ENCODE measurements at regions not wholly inside any gene's neighbourhood (a gene's known extent, or its start where the extent isn't known, plus 50 kb on each side); places are given as distances from the start of the nearest gene placed in this dataset.

GRCh38 chr10:4527281-4527970, 298.6 kb upstream of the AKR1E2 start:
- no peak for DNase-seq (ENCODE audit: low read depth)

DNA sequence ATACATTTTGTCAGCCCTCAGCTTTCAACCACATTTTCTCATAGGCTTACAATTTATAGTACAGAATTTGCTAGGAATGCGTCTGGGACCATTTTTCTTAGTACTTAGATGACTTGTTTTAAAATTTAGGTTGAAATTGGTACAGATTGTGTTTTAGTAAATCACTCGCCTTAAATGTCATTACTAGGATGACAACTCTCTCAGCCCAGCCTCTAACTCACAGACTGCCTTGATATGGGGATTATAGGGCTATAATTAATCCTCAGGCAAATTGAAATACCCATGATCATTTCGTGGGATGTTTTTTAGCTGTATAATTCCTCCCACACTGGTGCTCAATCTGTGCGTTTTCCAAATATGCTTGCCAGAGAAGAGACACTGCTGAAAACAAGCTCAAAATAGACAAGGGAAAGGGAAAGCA, 299.7 kb upstream of the AKR1E2 start:
- DNase-seq (ENCODE audit: low read depth), result no peak

GRCh38 chr10:4525103-4525502, 300.9 kb upstream of the AKR1E2 start:
- DNase-seq (ENCODE audit: low read depth), result no peak

- no peak for DNase-seq (ENCODE audit: low read depth)
These were observed 303.6 kb upstream of the AKR1E2 start for GRCh38 chr10:4522296-4523000.

DNA sequence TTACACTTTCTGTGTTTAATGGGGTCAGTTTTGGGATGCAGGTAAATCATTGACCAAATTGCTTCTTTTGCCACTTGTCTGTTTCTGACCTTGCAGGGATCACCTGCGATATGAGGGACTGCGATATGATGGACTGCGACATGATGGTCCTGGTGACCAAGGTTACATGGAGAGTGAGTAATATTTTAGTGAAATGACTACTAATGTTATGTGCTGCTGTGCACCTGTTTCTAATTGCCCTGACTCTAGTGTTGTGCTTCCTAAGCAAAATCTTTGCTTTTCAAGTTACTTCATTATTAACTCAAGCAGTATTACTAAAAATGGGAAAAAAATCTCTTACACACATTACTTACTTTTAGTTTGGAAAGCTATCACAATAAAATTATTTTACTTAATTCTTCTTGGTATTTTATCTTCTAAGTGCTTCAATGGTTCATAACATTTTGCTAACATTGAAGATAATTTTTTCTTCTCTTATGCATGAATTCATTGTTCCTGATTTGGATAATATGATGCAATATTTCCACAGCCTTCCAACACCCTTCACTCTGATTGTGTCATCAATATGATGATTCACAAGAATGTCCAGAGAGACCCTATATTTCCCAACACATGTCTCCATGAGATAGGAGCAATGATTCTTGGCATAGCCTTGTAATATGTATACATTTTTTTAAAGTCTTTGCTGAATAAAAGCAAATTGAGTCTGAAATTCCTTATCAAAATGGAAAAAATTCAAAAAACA, 306.2 kb upstream of the AKR1E2 start:
- DNase-seq (ENCODE audit: low read depth), result no peak

- DNase-seq (ENCODE audit: low read depth), result no peak
These were observed 308.3 kb upstream of the AKR1E2 start for GRCh38 chr10:4517746-4518145.

DNA sequence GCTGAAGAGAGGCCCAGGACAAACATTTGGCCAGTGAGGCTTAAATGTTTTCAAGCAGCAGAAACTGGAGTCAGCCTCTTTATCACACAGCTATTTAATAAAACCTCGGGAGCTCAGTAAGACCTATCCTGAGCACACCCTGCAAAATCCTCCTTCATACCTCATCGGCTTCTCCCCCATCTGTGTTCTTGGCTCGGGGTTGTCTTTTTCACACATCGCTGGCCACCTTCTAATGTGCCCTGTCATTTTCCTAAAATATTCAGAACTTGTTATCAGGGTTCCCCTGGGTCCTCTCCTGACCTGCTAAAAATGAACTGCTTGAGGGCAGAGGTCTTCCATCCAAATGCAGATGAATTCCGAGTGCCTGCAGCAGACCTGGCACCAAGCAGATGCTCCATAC, 310.3 kb upstream of the AKR1E2 start:
- DNase-seq (ENCODE audit: low read depth), result no peak

DNA sequence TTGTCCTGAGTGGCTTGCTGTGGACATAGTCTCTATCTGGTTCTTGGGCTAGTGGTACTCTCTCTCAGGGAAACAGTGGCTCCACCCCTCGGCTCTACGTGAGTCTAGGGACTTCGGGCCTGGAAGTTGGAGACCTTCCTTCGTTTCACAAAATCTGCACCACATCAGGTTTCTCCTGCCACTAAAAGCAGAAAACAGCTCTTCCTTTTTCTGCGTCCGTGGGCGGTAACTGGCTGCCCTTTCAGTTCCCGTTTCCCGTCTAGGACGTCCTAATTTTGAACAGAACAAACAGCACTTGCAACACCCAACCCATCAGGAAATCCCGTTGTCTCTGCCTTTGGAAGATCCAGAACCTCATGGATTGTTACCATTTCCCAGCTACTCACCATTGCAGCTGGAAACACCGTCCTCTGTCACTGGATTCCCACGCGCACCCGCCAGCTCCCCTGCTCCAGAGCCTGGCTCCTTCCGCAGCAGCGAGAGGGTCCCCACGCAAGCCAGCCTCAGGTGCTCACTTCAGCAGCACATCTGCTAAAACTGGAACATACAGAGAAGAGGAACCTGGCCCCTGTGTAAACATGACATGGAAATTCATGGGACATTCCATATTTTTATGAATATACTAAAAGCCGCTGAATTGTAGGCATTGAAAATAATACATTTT, 311.4 kb upstream of the AKR1E2 start:
- no peak for DNase-seq (ENCODE audit: low read depth)

GRCh38 chr10:4512671-4513240, 313.3 kb upstream of the AKR1E2 start:
- DNase-seq (ENCODE audit: low read depth), result no peak

DNA sequence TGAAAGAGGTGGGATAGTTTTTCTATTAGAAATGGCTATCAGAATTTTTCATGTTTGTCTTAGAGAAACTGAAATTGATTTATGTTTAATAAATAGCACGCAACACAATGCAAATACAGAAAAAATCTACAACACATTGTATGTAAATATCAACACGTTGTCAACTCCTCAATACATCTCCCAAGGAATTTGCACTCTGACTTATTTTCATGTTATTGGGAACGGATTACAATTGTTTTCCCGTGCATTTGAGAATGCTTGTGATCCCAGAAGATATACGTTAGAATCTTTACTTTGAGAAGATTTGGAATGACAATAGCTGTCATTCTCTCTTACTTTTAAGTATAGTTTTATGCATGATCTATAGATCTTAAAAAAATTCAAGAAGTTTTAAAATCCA, 313.8 kb upstream of the AKR1E2 start:
- DNase-seq (ENCODE audit: low read depth), result no peak

GRCh38 chr10:4511509-4511908, 314.5 kb upstream of the AKR1E2 start:
- no peak for DNase-seq (ENCODE audit: low read depth)

GRCh38 chr10:4509405-4509804, 316.6 kb upstream of the AKR1E2 start:
- no peak for DNase-seq (ENCODE audit: low read depth)

GRCh38 chr10:4506095-4506494, 319.9 kb upstream of the AKR1E2 start:
- no peak for DNase-seq (ENCODE audit: low read depth)

GRCh38 chr10:4504550-4504949, 321.5 kb upstream of the AKR1E2 start:
- no peak for DNase-seq (ENCODE audit: low read depth)

DNA sequence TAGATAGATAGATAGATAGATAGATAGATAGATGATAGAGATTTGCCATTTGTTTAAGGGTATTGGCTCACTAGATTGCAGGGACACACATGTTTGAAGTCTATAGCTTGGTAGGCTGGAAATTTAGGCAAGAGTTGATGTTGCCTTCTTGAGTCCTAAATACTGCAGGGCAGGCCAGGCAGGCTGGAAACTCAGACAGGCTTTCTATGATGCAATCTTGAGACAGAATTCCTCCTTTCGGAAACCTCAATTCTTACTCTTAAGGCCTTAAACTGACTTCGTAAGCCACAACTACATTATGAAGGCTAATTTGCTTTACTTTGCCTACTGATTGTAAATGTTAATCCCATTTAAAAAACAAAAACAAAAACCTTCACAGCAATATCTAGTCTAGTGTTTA, 322.9 kb upstream of the AKR1E2 start:
- no peak for DNase-seq (ENCODE audit: low read depth)

DNA sequence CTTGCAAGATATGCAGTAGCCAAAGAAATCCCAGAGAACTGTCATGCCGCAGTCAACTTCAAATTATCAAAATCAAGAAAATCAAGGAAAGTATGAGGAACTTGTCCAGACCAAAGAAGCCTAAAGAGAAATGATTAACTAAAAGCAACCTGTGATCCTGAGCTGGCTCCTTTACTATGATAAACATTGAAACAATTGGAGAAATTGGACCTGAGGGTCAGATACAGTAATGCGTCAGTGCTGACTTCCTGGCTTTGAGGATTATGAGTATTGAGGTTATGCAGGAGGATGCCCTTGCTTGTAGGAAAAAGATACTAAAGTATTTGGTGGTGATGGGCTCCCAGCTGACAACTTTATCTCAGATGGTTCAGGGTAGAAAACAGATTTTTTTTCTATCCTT, 324.7 kb upstream of the AKR1E2 start:
- no peak for DNase-seq (ENCODE audit: low read depth)

DNA sequence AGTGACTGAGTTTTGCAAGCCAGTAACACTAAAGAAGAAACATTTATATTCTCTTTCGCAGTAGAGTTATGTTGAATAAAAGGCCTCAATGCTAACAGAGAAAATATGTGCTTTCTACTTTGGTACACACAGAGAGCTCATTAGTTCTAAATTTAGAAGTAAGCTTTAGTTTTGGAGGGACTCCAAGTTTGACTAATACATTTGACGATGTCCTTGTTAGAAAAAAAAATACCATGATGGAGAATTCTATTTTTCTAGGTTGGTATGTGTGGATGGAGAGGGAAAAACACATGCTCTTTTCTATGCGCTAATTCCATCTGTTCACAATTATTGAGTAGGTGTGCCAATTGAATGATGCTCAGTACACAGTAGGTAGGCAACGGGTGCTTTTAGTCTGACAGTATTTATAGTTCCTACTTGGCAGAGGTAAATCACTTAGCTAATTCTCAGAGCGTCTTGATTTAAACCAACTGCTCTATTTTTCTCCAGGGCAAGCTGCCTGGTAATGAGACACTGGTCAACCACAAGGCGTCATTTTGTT, 327.2 kb upstream of the AKR1E2 start:
- no peak for DNase-seq (ENCODE audit: low read depth)

GRCh38 chr10:4494551-4494950, 331.5 kb upstream of the AKR1E2 start:
- no peak for DNase-seq (ENCODE audit: low read depth)

DNA sequence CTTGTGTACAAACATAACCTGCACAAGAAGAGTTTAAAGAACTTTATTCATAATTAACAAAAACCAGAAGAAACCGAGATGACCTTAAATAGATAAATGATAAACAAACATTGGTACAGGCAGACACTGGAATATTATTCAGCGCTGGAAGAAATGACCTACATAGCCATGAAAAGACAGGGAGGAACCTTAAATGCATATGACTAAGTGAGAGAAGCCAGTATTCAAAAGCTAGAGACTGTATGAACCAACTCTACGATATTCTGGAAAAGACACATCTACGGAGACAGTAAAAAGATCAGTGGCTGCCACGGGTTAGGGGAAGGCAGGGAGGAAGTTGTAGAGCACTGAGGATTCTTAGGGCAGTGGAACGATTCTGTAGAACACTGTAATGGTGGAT, 333.8 kb upstream of the AKR1E2 start:
- no peak for DNase-seq (ENCODE audit: low read depth)

DNA sequence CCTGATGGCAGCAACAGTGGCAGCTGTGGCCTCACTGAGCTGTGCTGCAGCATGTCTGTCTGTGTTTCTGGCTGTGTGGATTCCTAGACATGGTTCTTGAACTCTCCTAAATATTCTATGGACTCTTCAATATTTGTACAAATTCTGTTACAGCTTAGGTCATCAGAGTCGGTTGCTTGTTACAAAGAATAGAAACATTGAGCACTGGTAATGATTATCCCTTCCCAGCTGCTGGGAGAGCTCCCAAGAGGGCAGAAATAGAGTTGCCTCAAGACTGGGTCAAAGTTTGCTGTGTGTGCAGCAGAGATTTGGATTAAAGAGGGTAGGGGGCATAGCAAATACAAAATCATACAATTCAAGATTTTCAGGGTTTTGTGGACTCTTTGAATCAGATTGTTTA, 337.1 kb upstream of the AKR1E2 start:
- DNase-seq (ENCODE audit: low read depth), result no peak

- DNase-seq (ENCODE audit: low read depth), result no peak
These were observed 340.4 kb upstream of the AKR1E2 start for GRCh38 chr10:4485636-4486035.

GRCh38 chr10:4483811-4484210, 342.2 kb upstream of the AKR1E2 start:
- no peak for DNase-seq (ENCODE audit: low read depth)

Data from activated T-helper 1 cell treated with Interleukin-2 at 50 U/mL for 16 hours (primary cell).